ENCODE measurements at regions not wholly inside any gene's neighbourhood (a gene's known extent, or its start where the extent isn't known, plus 50 kb on each side); places are given as distances from the start of the nearest gene placed in this dataset.

DNA sequence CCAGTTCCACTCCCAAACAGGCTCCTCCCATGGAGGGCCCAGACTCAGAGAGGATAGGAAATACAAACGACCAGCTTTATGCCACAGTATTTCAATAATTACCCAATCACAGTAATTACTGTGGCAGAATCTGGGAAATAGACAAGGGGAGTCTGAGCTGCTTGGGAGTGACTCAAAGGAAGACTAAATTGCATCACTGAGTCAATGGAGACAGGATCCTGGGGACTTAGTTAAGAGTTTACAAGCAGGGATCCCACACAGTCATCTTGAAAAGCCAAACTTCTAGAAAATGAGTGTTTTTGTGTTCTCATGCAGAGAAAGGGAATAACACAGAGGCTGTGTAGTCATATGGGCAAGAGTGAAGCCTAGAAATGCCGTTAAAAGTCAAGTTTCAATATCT is 1142.1 kb downstream of the CNTNAP5 start:
- DNase-seq (peak; percentile 5), ATAC-seq (ENCODE audit: low read depth) (no peak)
- intact Hi-C loops (cut with micrococcal nuclease): no loop called here
- no peak overlapping the region for H2BK5ac ChIP-seq (ENCODE audit: low read depth, low read length, poor library complexity, severe bottlenecking)
- H2BK120ac ChIP-seq (ENCODE audit: low read depth, low read length): no peak overlapping the region
- no peak overlapping the region for H3K4ac ChIP-seq (ENCODE audit: low read depth, low read length)
- H3K36me3 ChIP-seq (ENCODE audit: control insufficient read depth, insufficient read depth, low read length): no peaks in the 10 kb centered on the region
- BruUV-seq (replicated peaks): no TSS peak
- ChIA-PET POLR2A (ENCODE audit: unreplicated experiment) (no interaction called here), CTCF (no interaction called here)
- no peak overlapping the region for H4K91ac ChIP-seq (ENCODE audit: insufficient read depth, low read depth, low read length)
- no peak overlapping the region for H3K56ac ChIP-seq (ENCODE audit: extremely low read depth, insufficient read depth, low read length)
- 0 out of 2 replicates have a peak, but pooled peaks cover 3% of the 10 kb centered on the region for H3K9me3 ChIP-seq (ENCODE audit: control insufficient read depth, insufficient read depth, low read length)
- no peak overlapping the region for H3K4me2 ChIP-seq (ENCODE audit: low read depth, low read length)
- H3K14ac ChIP-seq (replicated peaks; ENCODE audit: low read depth, low read length): no peak overlapping the region
- no peaks in the 10 kb centered on the region for H3K79me1 ChIP-seq (ENCODE audit: low read depth in 1 of 2, low read length in 2 of 2)
- H3K4me1 ChIP-seq (ENCODE audit: control insufficient read depth, insufficient read depth, low read length): no peaks in the 10 kb centered on the region
- no peak overlapping the region for H2AK5ac ChIP-seq (ENCODE audit: low read depth, low read length)
- in situ Hi-C loops (cut with MboI; ENCODE audit: low sequenced_read_pairs): no loop called here
- H2BK20ac ChIP-seq (ENCODE audit: low read depth, low read length): no peak overlapping the region
- H2BK15ac ChIP-seq (ENCODE audit: low read depth, low read length): no peak overlapping the region
- WGBS, 2 experiments (ENCODE audit: extremely low coverage in 2 of 2, insufficient read length in 1 of 2): no CpG with 5 or more reads among the region's 2 CpGs
- H3K23ac ChIP-seq (ENCODE audit: low read depth, low read length): no peak overlapping the region
- no peak overlapping the region for H4K5ac ChIP-seq (ENCODE audit: low read depth, low read length)
- H4K20me1 ChIP-seq (ENCODE audit: insufficient read depth, low read length): no peaks in the 10 kb centered on the region
- no peak overlapping the region for H2AK9ac ChIP-seq (replicated peaks; ENCODE audit: low read depth, low read length, poor library complexity)
- no peak for TF ChIP-seq CEBPB (IDR thresholded peaks at IDR 0.05; ENCODE audit: low read depth, low read length)
- TF ChIP-seq MXI1 (IDR thresholded peaks at IDR 0.05; ENCODE audit: borderline replicate concordance, low read depth, low read length): no peak
- no peak for TF ChIP-seq POLR2A (IDR thresholded peaks at IDR 0.05; ENCODE audit: low read depth, low read length)
- no peak for TF ChIP-seq SMC3 (IDR thresholded peaks at IDR 0.05; ENCODE audit: low read depth, low read length)
- TF ChIP-seq NFE2L2 (IDR thresholded peaks at IDR 0.05; ENCODE audit: low read depth, low read length): no peak
- no peak for TF ChIP-seq RCOR1 (IDR thresholded peaks at IDR 0.05; ENCODE audit: insufficient replicate concordance, low read length)
- TF ChIP-seq BHLHE40 (IDR thresholded peaks at IDR 0.05; ENCODE audit: low read depth, low read length): no peak
- TF ChIP-seq, protein P1, sequence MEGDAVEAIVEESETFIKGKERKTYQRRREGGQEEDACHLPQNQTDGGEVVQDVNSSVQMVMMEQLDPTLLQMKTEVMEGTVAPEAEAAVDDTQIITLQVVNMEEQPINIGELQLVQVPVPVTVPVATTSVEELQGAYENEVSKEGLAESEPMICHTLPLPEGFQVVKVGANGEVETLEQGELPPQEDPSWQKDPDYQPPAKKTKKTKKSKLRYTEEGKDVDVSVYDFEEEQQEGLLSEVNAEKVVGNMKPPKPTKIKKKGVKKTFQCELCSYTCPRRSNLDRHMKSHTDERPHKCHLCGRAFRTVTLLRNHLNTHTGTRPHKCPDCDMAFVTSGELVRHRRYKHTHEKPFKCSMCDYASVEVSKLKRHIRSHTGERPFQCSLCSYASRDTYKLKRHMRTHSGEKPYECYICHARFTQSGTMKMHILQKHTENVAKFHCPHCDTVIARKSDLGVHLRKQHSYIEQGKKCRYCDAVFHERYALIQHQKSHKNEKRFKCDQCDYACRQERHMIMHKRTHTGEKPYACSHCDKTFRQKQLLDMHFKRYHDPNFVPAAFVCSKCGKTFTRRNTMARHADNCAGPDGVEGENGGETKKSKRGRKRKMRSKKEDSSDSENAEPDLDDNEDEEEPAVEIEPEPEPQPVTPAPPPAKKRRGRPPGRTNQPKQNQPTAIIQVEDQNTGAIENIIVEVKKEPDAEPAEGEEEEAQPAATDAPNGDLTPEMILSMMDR (conservative IDR thresholded peaks at IDR 0.05; ENCODE audit: low read depth, low read length): no peak
- no peak for TF ChIP-seq RFX5 (IDR thresholded peaks at IDR 0.05; ENCODE audit: low read depth, low read length)
- TF ChIP-seq RAD21 (IDR thresholded peaks at IDR 0.05; ENCODE audit: low read length): no peak
- TF ChIP-seq FOS (IDR thresholded peaks at IDR 0.05; ENCODE audit: low read depth, low read length): no peak
- no peak for TF ChIP-seq MAFK (IDR thresholded peaks at IDR 0.05; ENCODE audit: low read depth, low read length)
- TF ChIP-seq, protein P2, sequence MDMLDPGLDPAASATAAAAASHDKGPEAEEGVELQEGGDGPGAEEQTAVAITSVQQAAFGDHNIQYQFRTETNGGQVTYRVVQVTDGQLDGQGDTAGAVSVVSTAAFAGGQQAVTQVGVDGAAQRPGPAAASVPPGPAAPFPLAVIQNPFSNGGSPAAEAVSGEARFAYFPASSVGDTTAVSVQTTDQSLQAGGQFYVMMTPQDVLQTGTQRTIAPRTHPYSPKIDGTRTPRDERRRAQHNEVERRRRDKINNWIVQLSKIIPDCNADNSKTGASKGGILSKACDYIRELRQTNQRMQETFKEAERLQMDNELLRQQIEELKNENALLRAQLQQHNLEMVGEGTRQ (IDR thresholded peaks at IDR 0.05; ENCODE audit: low read depth, low read length): no peak
- TF ChIP-seq CHD1 (IDR thresholded peaks at IDR 0.05; ENCODE audit: low read depth, low read length): no peak
- TF ChIP-seq MAZ (IDR thresholded peaks at IDR 0.05; ENCODE audit: borderline replicate concordance, low read depth, low read length): no peak
- TF ChIP-seq, protein P3, sequence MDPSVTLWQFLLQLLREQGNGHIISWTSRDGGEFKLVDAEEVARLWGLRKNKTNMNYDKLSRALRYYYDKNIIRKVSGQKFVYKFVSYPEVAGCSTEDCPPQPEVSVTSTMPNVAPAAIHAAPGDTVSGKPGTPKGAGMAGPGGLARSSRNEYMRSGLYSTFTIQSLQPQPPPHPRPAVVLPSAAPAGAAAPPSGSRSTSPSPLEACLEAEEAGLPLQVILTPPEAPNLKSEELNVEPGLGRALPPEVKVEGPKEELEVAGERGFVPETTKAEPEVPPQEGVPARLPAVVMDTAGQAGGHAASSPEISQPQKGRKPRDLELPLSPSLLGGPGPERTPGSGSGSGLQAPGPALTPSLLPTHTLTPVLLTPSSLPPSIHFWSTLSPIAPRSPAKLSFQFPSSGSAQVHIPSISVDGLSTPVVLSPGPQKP (IDR thresholded peaks at IDR 0.05; ENCODE audit: borderline replicate concordance, low read depth, low read length): no peak
- no peak overlapping the region for H3K9ac ChIP-seq (ENCODE audit: low read depth, low read length)
- H4K8ac ChIP-seq (ENCODE audit: low read depth in 2 of 2, low read length in 2 of 2): 0 out of 4 replicates have a peak overlapping the region, but pooled peaks of 1 of the 2 experiments have one; percentile 17
- H3K18ac ChIP-seq (ENCODE audit: low read depth, low read length): no peak overlapping the region
- no peak overlapping the region for H2AFZ ChIP-seq (replicated peaks; ENCODE audit: low read length, poor library complexity)
- no peak overlapping the region for H3K4me3 ChIP-seq (ENCODE audit: insufficient read depth, low read depth, low read length)
- H3K9me1 ChIP-seq (ENCODE audit: insufficient read depth, low read length): no peaks in the 10 kb centered on the region
- dilution Hi-C loops (cut with HindIII; ENCODE audit: low sequenced_read_pairs, unreplicated experiment): no loop called here
- no peaks in the 10 kb centered on the region for H3K27me3 ChIP-seq (ENCODE audit: control insufficient read depth, insufficient read depth, low read length)
- no peak overlapping the region for H3K27ac ChIP-seq (ENCODE audit: insufficient read depth, low read length)

Data from IMR-90 (cell line).